ENCODE measurements at regions not wholly inside any gene's neighbourhood (a gene's known extent, or its start where the extent isn't known, plus 50 kb on each side); places are given as distances from the start of the nearest gene placed in this dataset.

- WGBS (ENCODE audit: insufficient coverage, low coverage, low lambda C conversion rate, missing lambda C conversion rate): 62% methylated on average over 2 of the region's 2 CpGs
- ATAC-seq: no peak
- no peak for DNase-seq
- Histone ChIP-seq H3K9me3 (no peaks in the 10 kb centered on the region), H3K36me3 (no peaks in the 10 kb centered on the region), H3K4me1 (no peaks in the 10 kb centered on the region), H3K4me3 (no peak overlapping the region), H3K27ac (no peak overlapping the region), H3K27me3 (no peaks in the 10 kb centered on the region)
- TF ChIP-seq POLR2A (IDR thresholded peaks at IDR 0.05) (no peak), CTCF (IDR thresholded peaks at IDR 0.05) (no peak)
- intact Hi-C loops (cut with DNase I): no loop called here
Observed at GRCh38 chr5:88939300-88939699, 56.3 kb upstream of the MEF2C start.

DNA sequence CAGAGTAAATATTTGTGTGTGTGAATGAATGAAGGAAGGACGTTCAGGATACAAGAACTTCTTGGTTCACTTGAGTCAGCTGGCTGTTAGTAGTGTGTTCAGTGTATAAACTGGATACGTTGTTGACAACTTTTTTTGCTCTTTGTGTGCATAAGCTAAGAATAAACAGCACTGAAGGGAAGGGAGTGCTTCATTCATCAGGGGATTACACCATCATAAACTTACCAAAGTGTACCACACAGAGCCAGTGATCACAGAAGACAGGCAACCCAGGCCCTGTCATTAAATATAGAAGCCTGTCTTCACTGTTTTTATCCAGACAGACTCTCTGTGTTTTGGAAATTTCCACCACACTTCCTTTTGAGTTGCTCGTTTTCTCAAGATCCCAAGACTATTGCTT is 55.5 kb upstream of the MEF2C start:
- Histone ChIP-seq H3K9me3 (no peaks in the 10 kb centered on the region), H3K27me3 (no peaks in the 10 kb centered on the region), H3K4me3 (no peak overlapping the region), H3K36me3 (no peaks in the 10 kb centered on the region), H3K27ac (no peak overlapping the region), H3K4me1 (no peaks in the 10 kb centered on the region)
- 46% methylated on average over 3 of the region's 3 CpGs for WGBS (ENCODE audit: insufficient coverage, low coverage, low lambda C conversion rate, missing lambda C conversion rate)
- DNase-seq (no peak), ATAC-seq (no peak)
- intact Hi-C loops (cut with DNase I): no loop called here
- TF ChIP-seq POLR2A (IDR thresholded peaks at IDR 0.05) (no peak), CTCF (IDR thresholded peaks at IDR 0.05) (no peak)

DNA sequence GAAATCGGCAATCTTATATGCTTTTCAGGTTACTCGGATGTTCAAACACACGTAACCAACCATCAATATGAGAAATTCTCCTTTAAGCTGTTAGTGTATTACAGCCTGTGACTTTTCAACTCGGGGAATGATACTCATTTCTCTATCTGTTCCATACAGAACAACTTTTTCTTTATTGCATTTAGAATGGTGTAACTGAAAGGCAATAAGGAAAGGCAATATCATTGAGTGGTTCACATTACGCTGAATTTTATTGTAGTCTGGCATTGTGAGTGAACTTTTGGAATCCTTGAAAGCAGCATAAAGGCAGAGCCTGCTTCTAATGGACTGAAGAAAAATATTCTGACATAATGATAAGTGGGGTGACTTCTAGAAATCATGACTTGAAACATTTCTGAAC is 54.4 kb upstream of the MEF2C start:
- no peaks in the 10 kb centered on the region for H3K4me1 ChIP-seq
- no peaks in the 10 kb centered on the region for H3K36me3 ChIP-seq
- no peak for TF ChIP-seq CTCF (IDR thresholded peaks at IDR 0.05)
- TF ChIP-seq POLR2A (IDR thresholded peaks at IDR 0.05): no peak
- WGBS (ENCODE audit: insufficient coverage, low coverage, low lambda C conversion rate, missing lambda C conversion rate): 80% methylated on average over 5 of the region's 5 CpGs
- no peaks in the 10 kb centered on the region for H3K9me3 ChIP-seq
- H3K27me3 ChIP-seq: no peaks in the 10 kb centered on the region
- no peak overlapping the region for H3K4me3 ChIP-seq
- ATAC-seq (no peak), DNase-seq (no peak)
- intact Hi-C loops (cut with DNase I): no loop called here
- no peak overlapping the region for H3K27ac ChIP-seq

- intact Hi-C loops (cut with DNase I): no loop called here
- no peaks in the 10 kb centered on the region for H3K9me3 ChIP-seq
- 76% methylated on average over 3 of the region's 3 CpGs for WGBS (ENCODE audit: insufficient coverage, low coverage, low lambda C conversion rate, missing lambda C conversion rate)
- no peaks in the 10 kb centered on the region for H3K36me3 ChIP-seq
- no peak overlapping the region for H3K27ac ChIP-seq
- no peak for DNase-seq
- no peaks in the 10 kb centered on the region for H3K4me1 ChIP-seq
- no peak for ATAC-seq
- no peaks in the 10 kb centered on the region for H3K27me3 ChIP-seq
- TF ChIP-seq CTCF (IDR thresholded peaks at IDR 0.05): no peak
- no peak for TF ChIP-seq POLR2A (IDR thresholded peaks at IDR 0.05)
- no peak overlapping the region for H3K4me3 ChIP-seq
Observed at GRCh38 chr5:88934439-88934838, 51.5 kb upstream of the MEF2C start.

Small RNA genes in the stretch of these regions (microRNA-seq; reads per million reads assigned to microRNA genes)
- 0 reads per million in 2 donors for gene MIR3660

Small RNA genes in the stretch of these regions (small RNA-seq; reads per million reads assigned to genes)
- gene MIR3660: 0 reads per million in 2 experiments
